HG03025 (cell line): ENCODE measurements at regions not wholly inside any gene's neighbourhood (a gene's known extent, or its start where the extent isn't known, plus 50 kb on each side); places are given as distances from the start of the nearest gene placed in this dataset.
A peak's percentile ranks its signal among the peaks of the same experiment; 100 is the strongest.

ENCODE experiments used
- ATAC-seq: cut with Tn5 transposase; IDR thresholded peaks from one replicate; pipeline ENCODE4 v1.9.1; 2021; ENCODE audit warnings: mild to moderate bottlenecking, moderate library complexity; ENCODE audit not compliant: unreplicated experiment, low FRiP score

- ATAC-seq = no peak
Measured at GRCh38 chr21:43364261-43364510, 62.7 kb downstream of the SIK1 start.

- ATAC-seq = no peak
Measured at GRCh38 chr21:43363506-43364260, 63.2 kb downstream of the SIK1 start.

GRCh38 chr21:43362915-43363314, 64.0 kb downstream of the SIK1 start:
- no peak for ATAC-seq

GRCh38 chr21:43362321-43362791, 64.6 kb downstream of the SIK1 start:
- ATAC-seq = no peak

GRCh38 chr21:43361493-43362296, 65.2 kb downstream of the SIK1 start:
- peak; percentile 50 for ATAC-seq

GRCh38 chr21:43361127-43361492, 65.8 kb downstream of the SIK1 start:
- no peak for ATAC-seq

- no peak for ATAC-seq
Measured at GRCh38 chr21:43360441-43361126, 66.3 kb downstream of the SIK1 start.

- ATAC-seq = no peak
Measured at GRCh38 chr21:43358940-43359822, 67.8 kb downstream of the SIK1 start.

GRCh38 chr21:43357715-43358430, 69.1 kb downstream of the SIK1 start:
- no peak for ATAC-seq

- no peak for ATAC-seq
Measured at GRCh38 chr21:43355925-43356289, 71.0 kb downstream of the SIK1 start.

GRCh38 chr21:43355266-43355924, 71.5 kb downstream of the SIK1 start:
- no peak for ATAC-seq

GRCh38 chr21:43354666-43355065, 72.3 kb downstream of the SIK1 start:
- ATAC-seq = no peak

GRCh38 chr21:43354026-43354420, 72.9 kb downstream of the SIK1 start:
- ATAC-seq = no peak

GRCh38 chr21:43353282-43354025, 73.5 kb downstream of the SIK1 start:
- no peak for ATAC-seq

- ATAC-seq = peak; percentile 59
Measured at GRCh38 chr21:43352568-43353281, 74.2 kb downstream of the SIK1 start.

GRCh38 chr21:43352154-43352537, 74.8 kb downstream of the SIK1 start:
- no peak for ATAC-seq

GRCh38 chr21:43351501-43352153, 75.3 kb downstream of the SIK1 start:
- no peak for ATAC-seq

GRCh38 chr21:43349644-43350043, 77.3 kb downstream of the SIK1 start:
- ATAC-seq = no peak
